NCI-H2196 treated with DMSO at 0.1 percent for 48 hours (cell line): ENCODE measurements at regions not wholly inside any gene's neighbourhood (a gene's known extent, or its start where the extent isn't known, plus 50 kb on each side); places are given as distances from the start of the nearest gene placed in this dataset.

Experiments
- DNase-seq: peaks from one replicate; lab custom pipeline; 2025; ENCODE audit not compliant: unreplicated experiment; lab: John Stamatoyannopoulos, UW

DNA sequence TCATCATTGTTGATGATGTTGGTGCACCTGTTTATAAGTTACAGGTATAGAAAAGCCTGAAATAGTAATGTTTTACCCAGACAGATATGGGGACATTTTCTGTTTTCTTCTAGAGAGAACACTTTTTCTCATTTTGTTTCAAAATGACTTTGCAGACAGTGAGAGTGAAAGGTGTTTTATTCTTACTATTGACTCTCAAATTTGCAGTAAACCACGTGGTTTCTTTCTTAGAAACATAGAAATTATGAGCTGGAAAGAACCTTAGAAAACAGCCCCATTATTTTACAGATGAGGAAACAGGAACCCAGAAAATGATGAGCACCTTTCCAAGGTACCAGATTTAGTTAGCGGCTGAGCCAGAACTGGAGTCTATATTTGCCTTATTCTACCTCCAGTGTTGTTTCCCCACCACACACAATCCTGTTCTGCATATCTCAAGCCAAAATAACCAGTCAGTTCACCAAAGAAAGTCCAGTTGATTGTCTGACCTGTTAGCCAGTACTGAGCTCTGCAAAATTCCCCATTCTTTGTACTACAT is 138.9 kb upstream of the AHR start:
- no peak for DNase-seq

DNA sequence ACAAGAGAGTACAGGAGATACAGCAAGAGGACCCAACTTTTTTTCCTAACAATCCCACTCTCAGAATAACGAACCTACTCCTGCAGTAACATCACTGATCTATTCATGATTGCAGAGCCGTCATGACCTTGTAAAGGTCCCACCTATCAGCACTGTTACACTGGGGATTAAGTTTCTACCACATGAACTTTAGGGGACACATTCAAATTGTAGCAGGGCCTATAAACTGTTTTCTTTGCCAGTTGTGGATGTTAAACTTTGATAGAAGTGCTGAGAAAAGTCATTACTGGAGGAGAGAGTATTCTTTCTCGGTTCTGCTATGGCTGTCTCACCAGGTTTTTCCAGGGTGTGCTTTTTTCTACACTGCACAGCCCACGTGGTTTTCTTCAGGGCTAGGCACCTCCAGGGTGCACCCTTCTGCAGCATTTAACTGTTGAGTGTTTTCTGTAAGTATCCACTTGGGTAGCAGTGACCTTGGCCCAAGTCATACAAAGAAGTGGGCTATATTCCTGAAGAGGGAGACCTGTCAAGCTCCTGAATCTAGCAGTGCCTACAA is 131.6 kb upstream of the AHR start:
- no peak for DNase-seq

DNA sequence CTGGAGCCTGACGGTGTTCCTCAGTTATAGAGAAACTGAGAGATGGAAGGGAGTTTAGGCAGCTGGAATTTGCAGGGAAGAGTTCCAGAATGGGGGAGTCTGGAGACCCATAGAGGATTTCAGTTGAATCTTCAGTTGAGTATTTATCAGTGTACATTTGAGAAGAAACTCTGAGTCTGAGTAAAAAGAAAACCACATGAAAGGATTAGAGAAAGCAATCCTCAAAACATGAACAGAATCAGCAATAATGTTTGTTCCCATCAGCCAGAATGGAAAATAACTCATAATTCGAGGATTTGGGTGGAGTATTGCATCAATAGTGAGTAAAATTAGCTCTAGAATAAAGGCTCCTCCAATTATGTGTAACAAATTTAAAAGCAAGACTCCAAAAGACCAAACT is 130.0 kb upstream of the AHR start:
- no peak for DNase-seq

DNA sequence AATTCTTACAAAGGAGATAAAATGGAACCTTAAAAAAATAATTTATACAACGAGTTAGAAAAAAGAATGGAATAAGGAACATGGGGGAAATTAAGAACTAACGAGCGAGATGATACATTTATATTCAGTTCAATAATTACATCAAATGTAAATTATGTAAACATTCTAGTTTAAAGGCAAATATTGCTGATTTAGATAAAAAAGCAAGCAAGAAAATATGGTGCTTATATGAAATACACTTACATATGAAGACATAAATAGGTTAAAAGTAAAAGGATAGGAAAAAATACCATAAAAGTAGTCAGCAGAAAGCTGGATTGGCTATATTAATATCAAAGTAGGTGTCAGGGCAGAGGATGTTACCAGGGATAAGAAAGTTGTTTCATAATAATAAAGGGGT is 127.0 kb upstream of the AHR start:
- DNase-seq, result no peak

DNA sequence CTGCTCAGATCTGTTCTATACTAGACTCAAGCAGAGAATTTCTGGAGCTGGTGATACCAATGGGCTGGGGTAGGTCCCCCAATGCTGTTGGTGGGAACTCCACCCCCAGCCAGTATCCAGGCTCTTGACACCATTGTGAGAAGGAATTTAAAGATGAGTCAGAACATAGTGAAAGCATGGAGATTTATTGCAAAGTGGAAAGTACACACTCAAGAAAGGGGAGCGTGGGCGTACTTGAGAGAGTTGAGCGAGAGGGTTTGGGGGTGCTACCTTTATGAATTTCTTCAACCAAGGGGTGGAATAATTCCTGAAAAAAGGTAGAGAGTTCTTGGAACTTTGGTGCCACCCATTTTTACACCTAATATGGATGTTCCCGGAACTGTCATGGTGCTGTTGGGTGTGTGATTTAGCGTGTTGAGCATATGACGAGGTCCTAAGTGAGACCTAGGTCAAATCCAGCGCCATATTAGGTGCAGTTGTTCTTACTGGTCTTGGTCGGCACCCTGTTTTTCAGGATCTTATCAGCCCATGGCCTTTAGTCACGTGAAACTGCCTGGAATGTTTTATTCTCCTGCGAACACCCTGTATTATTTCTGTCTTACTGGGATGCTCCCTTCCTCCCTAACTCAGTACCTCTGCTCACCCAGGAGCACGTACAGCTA is 122.0 kb upstream of the AHR start:
- no peak for DNase-seq

DNA sequence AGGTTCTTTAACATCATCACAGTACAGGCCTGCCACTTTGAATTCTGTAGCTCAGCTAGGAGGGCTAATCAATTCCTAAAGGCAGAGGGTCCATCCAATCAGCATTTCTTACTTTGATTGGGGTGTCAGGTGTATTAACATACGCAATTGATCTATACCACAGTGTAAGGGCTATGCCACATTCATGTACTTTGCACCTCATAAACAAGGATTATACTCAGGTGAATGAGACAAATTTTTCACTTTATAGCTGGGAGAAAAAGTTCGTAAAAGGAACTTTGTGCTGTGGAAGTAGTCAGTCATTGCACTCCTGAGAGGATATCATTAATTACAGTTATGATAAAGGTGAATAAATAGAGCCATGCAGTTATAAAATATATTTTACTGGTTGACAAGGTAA is 119.9 kb upstream of the AHR start:
- no peak for DNase-seq

DNA sequence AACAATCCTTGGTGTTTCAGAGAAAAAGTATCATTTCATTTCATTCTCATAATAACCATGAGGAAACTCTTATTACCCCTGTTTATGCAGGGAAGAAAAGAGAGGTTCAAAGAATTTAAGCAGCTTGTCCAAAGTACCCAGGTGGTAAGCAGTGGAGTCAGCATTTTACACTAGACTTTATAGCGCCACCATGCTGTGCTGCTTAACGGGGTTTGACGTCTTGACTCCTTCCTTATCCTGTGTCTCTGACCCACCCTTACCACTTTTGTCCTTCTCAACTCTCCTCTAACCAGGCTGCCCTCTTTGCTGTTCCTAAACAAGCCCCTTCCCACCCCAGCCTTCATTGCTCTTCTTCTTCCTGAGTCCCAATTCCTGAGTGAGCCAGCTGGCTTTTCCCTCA is 117.0 kb upstream of the AHR start:
- no peak for DNase-seq

DNA sequence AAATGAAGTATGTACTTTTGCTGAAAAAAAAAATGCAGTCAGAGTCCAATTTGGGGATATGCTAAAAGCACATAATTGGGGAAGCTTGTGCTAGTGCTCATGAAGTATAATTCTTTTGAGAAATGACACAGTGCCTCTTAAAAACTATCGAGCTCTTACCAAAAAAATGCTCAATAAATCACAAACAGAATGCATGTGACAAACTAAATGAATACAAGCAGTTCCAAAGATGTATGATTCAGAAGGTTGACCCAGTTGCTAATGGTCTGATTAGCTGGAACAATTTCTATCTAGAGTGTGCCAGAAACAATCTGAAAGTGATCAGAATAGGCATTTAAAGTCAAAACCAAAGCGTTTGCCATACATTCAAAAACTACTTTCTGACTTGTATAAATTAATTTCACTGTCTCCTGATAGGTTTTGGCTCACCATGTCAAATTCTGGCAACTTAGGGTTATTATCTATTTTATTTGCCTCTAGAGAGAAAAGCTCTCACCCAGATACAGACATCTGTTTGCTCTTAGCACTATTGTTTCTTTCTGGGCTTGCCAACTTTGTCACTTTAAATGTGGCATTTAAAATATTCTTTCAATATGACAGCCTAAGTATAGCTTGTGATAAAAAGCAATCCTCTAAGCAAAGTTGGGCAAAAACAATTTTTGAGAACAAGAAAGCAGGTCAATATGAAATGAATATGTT is 114.7 kb upstream of the AHR start:
- no peak for DNase-seq

DNA sequence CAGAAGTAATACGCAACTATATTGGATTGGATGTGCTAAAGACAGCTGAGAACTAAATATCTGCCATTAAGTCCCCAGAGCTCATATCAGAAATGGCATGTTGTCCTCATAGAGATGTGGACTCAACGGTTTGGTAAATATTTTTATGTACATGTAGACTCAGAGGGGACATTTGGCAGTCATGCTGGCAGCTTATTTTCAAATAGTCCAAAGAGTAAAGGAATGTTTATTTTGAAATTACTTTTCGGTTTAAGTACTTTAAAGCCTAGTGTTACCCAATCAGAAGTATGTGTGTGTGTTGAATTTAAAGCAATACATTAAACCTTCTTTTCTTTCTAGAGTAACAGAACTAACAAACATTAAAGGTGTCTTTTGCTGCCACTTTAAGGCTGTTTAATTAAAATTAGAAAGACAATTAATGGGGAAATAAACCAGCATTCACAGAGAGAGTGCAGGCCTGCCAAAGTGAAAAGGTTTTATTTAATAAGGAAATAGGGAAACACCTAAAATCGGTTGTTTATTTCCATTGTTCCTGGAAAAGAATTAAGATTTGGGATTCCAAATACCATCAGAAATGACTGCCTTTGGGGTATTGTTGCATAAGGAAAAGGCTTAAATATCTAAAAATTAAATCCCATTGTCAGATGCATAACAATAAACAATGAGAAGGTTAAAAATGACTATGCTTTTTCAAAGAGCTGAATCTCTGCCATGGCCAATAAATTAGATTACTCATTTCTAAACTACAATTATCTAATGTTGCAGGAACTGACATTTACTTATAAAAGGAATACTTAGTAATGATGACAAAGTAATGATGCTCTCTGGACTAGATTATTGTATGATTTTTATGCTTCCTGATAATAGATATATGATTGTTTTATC is 113.4 kb upstream of the AHR start:
- DNase-seq, result no peak

DNA sequence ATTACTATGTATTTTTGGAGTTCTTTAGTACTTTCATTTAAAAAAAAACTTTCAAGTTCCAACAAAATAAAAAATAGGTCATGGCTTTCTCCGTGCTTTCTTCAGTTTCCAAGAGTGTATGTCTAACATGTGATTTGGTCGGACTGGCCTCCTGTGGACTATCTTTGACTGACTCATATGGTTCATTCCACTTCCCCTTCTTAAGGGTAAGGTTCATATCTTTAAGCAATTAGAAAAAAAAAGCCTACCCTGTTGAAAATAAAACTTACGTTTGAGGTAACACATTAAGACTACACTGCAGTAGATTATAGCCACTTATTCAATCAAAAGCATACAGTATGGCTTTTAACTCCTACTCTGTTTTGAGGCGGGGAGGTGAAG is 112.8 kb upstream of the AHR start:
- DNase-seq, result no peak

DNA sequence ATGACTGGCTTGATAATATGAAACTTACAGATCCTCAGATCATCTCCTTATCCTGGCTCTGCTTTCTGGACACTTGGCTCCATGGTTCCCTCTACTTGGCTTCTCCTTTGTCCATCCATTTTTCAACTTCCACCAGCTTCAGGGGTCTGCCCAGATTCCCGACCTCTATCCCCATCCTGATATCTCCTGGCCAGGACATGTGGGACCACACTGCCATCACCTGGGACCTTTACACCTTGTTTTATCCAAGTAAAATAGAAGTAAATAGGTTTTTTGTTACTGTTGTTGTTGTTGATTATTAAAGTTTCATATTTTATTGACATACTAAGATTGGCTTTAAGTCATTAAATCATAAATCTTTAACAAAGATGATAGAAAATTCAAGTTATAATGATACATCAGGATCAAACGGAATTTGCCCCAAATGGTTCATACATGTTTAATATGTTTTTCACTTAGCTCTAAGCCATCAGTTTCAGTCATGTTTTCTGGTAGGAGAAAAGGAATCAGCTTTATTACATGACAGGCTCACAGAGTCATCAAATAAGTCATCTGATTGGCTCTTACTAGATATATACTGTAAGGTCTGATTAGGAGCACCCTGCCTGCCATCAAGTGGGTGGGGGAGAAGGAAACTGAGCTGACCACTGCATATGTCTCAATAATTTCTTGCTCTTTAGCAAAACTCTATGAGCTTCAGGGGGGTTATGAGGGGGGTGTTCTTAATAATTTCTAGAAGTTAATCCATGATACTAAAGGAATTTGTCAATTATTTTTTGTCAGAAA is 111.5 kb upstream of the AHR start:
- no peak for DNase-seq

DNA sequence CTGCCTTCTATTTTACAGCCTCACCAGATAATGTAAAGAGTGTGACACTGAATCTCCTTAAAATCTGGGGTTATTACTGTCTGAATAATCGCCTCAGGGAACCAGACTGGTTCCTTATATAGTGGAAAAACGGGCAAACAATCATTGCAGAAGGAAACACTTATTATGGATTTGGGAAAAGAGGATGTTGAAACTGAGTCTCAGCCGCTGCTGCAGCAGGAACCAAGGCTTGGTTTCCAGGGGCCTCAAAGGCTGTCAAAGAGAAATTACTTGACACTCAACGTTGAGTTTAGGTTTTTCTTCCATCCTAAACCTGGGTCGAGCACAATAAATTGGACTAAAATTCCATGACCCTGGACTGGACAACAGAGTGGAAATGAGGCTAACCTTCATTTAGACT is 103.8 kb upstream of the AHR start:
- no peak for DNase-seq

DNA sequence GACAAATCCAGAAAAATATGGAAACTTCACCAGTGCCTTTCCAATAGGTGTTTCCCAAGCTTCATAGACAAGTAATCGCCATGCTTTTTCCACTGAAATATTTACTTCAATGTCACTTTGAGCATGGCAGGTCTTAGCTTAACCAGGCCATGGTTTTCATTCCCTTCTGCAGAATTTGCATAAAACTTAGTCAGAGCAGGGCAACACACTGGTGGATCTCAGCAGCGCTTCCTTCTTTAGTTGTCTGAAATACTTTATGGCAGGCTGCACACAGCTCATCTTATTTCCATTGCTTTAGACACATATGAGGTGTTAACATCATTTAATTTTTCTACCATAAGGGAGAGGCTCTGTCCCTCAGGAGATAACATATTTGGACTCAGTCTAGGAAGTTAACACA is 102.9 kb upstream of the AHR start:
- DNase-seq, result no peak

DNA sequence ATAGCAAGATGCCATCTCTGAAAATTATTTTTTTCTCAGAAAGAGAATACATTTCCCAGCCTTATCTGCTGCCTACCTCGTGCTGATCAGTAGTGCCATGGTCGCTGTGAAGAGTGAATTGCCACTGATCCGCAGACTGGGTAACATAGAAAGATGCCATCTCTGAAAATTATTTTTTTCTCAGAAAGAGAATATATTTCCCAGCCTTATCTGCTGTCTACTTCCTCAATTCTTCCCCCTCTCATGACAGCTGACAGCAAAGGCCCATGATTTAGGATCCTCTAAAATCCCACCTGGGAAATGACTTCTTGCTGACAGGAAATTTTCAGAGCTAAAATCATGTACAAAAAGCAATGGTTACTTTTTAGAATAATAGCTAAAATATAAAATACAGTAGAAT is 92.5 kb upstream of the AHR start:
- DNase-seq, result no peak

DNA sequence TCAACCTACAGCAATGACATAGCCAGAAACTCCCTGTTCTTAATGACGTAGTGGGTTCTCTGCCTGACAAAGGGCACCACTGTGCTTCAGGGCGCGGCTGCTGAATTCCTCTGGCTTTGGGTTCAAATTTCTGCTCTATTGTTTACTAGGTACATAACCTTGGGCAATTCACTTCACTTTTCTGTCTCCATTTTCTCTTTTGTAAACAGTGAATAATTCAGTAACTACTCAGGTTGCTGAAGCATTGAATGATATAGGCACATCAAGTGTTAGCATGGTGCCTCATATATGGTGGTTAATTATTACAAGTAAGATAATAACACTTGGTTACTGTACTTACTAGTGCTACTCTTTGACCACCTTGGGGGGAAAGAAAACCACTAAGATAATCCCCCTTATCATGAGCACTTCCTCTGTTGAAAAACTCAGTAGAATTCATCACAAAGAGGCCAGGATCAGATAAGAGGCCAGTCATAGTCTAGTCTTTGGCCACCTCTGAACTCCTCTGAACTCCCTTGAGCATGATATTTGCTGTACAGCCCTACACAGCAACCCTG is 92.0 kb upstream of the AHR start:
- DNase-seq, result no peak

DNA sequence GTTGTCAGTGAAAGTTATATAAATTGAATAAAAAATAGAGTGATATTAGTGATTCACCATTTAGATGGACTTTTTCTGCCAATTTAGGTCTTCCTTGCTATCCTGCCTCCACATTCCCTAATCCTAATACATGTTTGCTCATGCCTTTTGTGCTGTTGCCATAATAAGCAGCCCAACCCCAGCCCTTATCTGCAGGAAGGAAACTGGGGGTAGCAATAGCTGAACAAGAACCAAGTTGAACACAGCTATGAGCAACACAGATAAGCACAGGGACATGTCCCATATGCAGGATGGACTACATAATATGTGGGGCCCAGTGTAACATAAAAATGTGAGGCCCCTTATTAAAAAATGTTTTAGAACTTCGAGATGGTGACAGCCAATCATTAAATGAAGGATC is 91.2 kb upstream of the AHR start:
- DNase-seq, result no peak

DNA sequence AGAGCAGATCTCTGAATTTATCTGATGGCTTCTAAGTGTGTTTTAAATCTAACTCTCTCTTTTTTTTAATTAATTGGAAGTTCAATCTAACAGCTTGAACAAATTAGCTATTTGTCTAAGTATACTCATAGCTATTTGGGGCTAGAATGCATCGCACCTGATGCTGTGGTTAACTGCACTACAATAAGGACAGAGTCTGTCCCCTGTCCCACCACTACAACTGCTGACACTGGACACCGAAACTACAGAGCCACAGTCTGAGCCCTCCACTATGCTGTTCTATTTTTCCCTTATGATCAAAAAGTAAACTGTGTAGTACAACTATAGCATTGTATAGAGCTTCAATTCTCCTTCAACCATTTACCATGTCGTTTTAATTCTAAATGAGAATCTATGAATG is 89.4 kb upstream of the AHR start:
- no peak for DNase-seq

DNA sequence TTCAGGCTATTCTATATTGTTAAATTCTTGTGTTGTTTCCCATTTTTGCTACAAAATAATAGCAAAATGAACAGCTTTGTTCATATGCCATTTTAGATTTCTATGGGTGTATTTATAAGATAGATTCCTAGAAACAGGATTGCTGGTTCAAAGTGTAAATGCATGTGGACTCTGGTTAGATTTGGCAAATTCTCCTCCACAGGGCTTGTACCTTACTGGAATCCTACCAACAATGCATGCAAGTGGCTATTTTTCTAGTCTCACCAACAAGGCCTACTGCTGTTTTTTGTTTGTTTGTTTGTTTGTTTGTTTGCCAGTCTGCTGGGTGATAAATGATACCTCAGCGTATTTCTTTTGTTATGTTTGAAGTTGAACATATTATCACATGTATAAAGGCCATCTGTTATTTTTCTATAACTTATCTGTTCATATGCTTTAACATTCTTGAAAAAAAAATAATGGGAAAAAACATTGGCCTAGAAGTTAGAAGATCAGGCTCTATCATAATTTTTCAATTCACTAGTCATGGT is 87.1 kb upstream of the AHR start:
- DNase-seq, result no peak

DNA sequence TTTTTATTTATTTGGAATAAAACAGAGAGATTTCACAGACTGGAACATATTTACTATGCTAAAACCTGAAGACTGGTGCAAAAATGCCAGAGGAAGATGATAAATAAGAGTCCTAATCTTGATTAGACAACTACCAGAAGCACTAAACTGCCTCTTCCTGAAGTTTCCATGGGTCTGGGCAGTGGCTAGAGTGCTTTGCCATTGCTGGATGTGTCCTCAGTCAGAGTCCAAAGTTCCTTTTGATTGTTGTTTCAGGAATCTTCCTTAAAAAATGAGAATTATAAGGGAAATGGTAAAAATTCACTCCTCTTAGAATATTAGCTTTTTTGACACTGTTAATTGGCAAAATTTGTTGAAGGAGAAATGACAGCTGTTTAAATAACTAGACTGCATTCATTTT is 86.3 kb upstream of the AHR start:
- DNase-seq, result no peak

DNA sequence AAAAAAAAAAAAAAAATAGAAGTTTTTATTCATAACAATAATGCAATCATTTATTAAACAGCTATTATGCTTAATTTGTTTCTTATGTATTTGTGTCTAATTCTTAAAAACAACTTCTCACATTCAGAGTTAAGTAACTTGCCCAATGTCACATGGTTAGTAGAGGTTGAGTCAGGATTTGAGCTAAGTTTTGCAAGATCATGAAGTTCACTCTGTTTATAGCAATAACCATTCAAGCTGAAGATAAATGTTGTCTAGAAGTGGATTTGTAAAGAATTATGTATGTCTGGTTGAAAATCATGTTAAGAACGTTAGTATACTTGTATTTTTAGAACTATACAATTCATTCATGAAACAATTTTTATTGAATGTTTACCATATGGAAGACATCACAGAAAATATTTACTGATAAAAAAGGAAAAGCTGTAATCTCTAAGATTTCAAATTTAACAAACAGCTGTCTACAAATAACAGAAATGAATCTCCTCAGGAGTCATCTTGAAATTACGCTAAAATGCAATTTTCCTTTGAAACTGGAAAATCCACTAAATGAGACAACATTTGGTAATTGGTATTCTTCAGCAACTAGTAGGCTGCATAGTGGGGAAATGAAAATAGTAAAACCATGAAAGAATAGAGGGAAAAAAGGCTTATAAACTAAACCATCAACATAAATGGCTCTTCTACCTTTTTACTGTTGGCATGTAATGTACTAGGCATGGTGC is 70.5 kb upstream of the AHR start:
- no peak for DNase-seq
